ENCODE measurements at regions not wholly inside any gene's neighbourhood (a gene's known extent, or its start where the extent isn't known, plus 50 kb on each side); places are given as distances from the start of the nearest gene placed in this dataset.

DNA sequence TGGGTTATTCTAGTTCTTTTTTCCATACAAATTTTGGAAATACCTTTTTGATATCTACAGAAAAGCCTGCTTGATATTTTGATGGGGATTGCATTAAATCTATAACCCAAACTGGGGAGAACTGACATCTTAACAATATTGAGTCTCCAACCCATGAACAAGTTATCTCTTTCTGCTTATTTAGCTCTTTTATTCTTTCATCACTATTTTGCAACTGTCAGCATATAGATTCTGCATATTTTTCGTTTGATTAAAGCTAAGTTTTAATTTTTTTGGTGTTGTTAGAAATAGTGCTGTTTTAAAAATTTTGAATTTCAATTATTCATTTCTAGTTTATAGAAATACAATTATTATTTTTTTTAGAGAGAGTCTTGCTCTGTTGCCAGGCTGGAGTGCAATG, 97.9 kb downstream of the EMX2 start:
- TF ChIP-seq CTCF (IDR thresholded peaks at IDR 0.05; ENCODE audit: borderline replicate concordance, extremely low read depth, low read length, poor library complexity, severe bottlenecking) = no peak
- no peak for TF ChIP-seq EZH2 (IDR thresholded peaks at IDR 0.05; ENCODE audit: borderline replicate concordance, low read depth, low read length, severe bottlenecking)
